H1 (cell line): ENCODE measurements at regions not wholly inside any gene's neighbourhood (a gene's known extent, or its start where the extent isn't known, plus 50 kb on each side); places are given as distances from the start of the nearest gene placed in this dataset.
A peak's percentile ranks its signal among the peaks of the same experiment; 100 is the strongest.

Experiments
- CTCF ChIA-PET: fragments of 300-600 bp; sonication (Branson Sonifier 250); formaldehyde crosslinking; loops from one replicate; lab custom pipeline; 2021; ENCODE audit not compliant: partially characterized antibody; lab: Charles Lee
- POLR2A ChIA-PET: fragments of 300-600 bp; sonication (Branson Sonifier 250); formaldehyde crosslinking; loops from one replicate; lab custom pipeline; 2021; ENCODE audit warnings: inconsistent platforms; ENCODE audit not compliant: partially characterized antibody; lab: Charles Lee
- DNase-seq, 2 experiments: peaks; one replicate each; pipeline versions ENCODE4 v3.0.0 to v3.0.0-alpha.2; 2010 to 2022; ENCODE audit warnings: low spot score in 2 of 2, low read depth in 1 of 2, mixed read lengths in 1 of 2
- FAIRE-seq: peaks from 2 replicates; lab custom pipeline; 2011; peaks lifted over from hg19 to GRCh38; lab: Jason Lieb, UNC
- H2AFZ ChIP-seq: 2 replicates; pipeline ENCODE4 v1.8.1; 2012; ENCODE audit warnings: low read length, inconsistent platforms
- H2AK5ac ChIP-seq: 2 replicates; pipeline ENCODE4 v1.6.1; 2013; ENCODE audit warnings: low read depth, low read length
- H2BK120ac ChIP-seq: replicated peaks from 2 replicates; pipeline ENCODE3; 2013; ENCODE audit warnings: low read depth, low read length, inconsistent platforms
- H2BK12ac ChIP-seq: 2 replicates; pipeline ENCODE4 v1.6.1; 2013; ENCODE audit warnings: low read depth, low read length
- H2BK15ac ChIP-seq: 2 replicates; pipeline ENCODE4 v1.6.1; 2013; ENCODE audit warnings: low read length
- H2BK20ac ChIP-seq: 2 replicates; pipeline ENCODE4 v1.6.1; 2013; ENCODE audit warnings: low read length
- H2BK5ac ChIP-seq: 2 replicates; pipeline ENCODE4 v1.6.1; 2013; ENCODE audit warnings: low read depth, low read length
- H3K14ac ChIP-seq: 2 replicates; pipeline ENCODE4 v1.6.1; 2013; ENCODE audit warnings: inconsistent platforms; ENCODE audit not compliant: insufficient read length
- H3K18ac ChIP-seq: 2 replicates; pipeline ENCODE4 v1.6.1; 2013; ENCODE audit warnings: low read length; ENCODE audit errors: extremely low read depth
- H3K23ac ChIP-seq: 2 replicates; pipeline ENCODE4 v1.6.1; 2013; ENCODE audit warnings: inconsistent platforms; ENCODE audit not compliant: insufficient read length
- H3K23me2 ChIP-seq: 2 replicates; pipeline ENCODE4 v1.6.1; 2013; ENCODE audit warnings: low read depth, low read length
- H3K27ac ChIP-seq: 2 replicates; pipeline ENCODE4 v1.6.1; 2011; ENCODE audit warnings: low read depth, low read length, inconsistent platforms
- H3K27me3 ChIP-seq, 4 experiments: replicated peaks in 1 of 4; 1 replicate in 1 of 4; 2 replicates in 3 of 4; pipeline versions ENCODE4 v1.6.1 to v1.8.1; 2011 to 2013; ENCODE audit warnings: low read length in 3 of 4, mild to moderate bottlenecking in 3 of 4, inconsistent platforms in 2 of 4, mixed read lengths in 2 of 4, moderate library complexity in 1 of 4; ENCODE audit not compliant: control insufficient read depth in 3 of 4, insufficient read depth in 3 of 4; ENCODE audit errors: extremely low read depth in 1 of 4
- H3K36me3 ChIP-seq, 4 experiments: 2 replicates each; pipeline versions ENCODE4 v1.6.1 to v1.8.1; 2011 to 2013; ENCODE audit warnings: mild to moderate bottlenecking in 4 of 4, low read length in 3 of 4, moderate library complexity in 2 of 4, control low read depth in 1 of 4, inconsistent platforms in 1 of 4; ENCODE audit not compliant: insufficient read depth in 4 of 4, control insufficient read depth in 2 of 4
- H3K4ac ChIP-seq: replicated peaks from 2 replicates; pipeline ENCODE3; 2013; ENCODE audit warnings: low read length, low read depth, mixed read lengths, inconsistent platforms; ENCODE audit not compliant: insufficient read length
- H3K4me1 ChIP-seq, 4 experiments: replicated peaks in 1 of 4; 1 replicate in 1 of 4; 2 replicates in 3 of 4; pipeline versions ENCODE4 v1.6.1 to v1.8.1; 2011 to 2013; ENCODE audit warnings: low read length in 3 of 4, inconsistent platforms in 2 of 4, mixed read lengths in 1 of 4; ENCODE audit not compliant: insufficient read depth in 4 of 4, control insufficient read depth in 3 of 4
- H3K4me2 ChIP-seq, 2 experiments: 2 replicates each; pipeline versions ENCODE4 v1.6.1 to v1.8.1; 2011 to 2013; ENCODE audit warnings: low read depth in 2 of 2, low read length in 2 of 2, control low read depth in 1 of 2, inconsistent platforms in 1 of 2, mild to moderate bottlenecking in 1 of 2; ENCODE audit not compliant: insufficient read depth in 1 of 2
- H3K4me3 ChIP-seq, 4 experiments: fragments of 200-600, 300-600 bp in 1 of 4; sonication (generic), shearing (Covaris generic), sonication (Bioruptor Twin) in 1 of 4; 2 replicates each; pipeline versions ENCODE4 v1.5.1 to v1.8.1; 2011 to 2016; ENCODE audit warnings: low read length in 4 of 4, low read depth in 3 of 4, control low read depth in 2 of 4, inconsistent platforms in 2 of 4, mild to moderate bottlenecking in 2 of 4, mixed read lengths in 1 of 4, moderate library complexity in 1 of 4; ENCODE audit not compliant: insufficient read depth in 2 of 4; ENCODE audit errors: extremely low read depth in 1 of 4
- H3K56ac ChIP-seq: replicated peaks from 2 replicates; pipeline ENCODE3; 2013; ENCODE audit warnings: low read depth, mild to moderate bottlenecking, mixed read lengths, low read length, inconsistent platforms; ENCODE audit not compliant: insufficient read length
- H3K79me1 ChIP-seq: 2 replicates; pipeline ENCODE4 v1.6.1; 2013; ENCODE audit warnings: low read depth, low read length, control low read depth
- H3K79me2 ChIP-seq, 2 experiments: 2 replicates each; pipeline versions ENCODE4 v1.6.1 to v1.8.1; 2012 to 2013; ENCODE audit warnings: low read length in 2 of 2, mild to moderate bottlenecking in 2 of 2, inconsistent platforms in 1 of 2; ENCODE audit not compliant: insufficient read depth in 2 of 2, control insufficient read depth in 1 of 2
- H3K9ac ChIP-seq, 4 experiments: replicated peaks in 1 of 4; 1 replicate in 1 of 4; 2 replicates in 3 of 4; pipeline versions ENCODE4 v1.6.1 to v1.8.1; 2011 to 2013; ENCODE audit warnings: low read depth in 3 of 4, low read length in 3 of 4, control low read depth in 2 of 4, mild to moderate bottlenecking in 2 of 4, moderate library complexity in 2 of 4, inconsistent platforms in 1 of 4; ENCODE audit errors: extremely low read depth in 1 of 4
- H3K9me3 ChIP-seq, 2 experiments: 2 replicates each; pipeline versions ENCODE4 v1.6.1 to v1.8.1; 2012 to 2013; ENCODE audit warnings: mild to moderate bottlenecking in 2 of 2, moderate library complexity in 2 of 2, control low read depth in 1 of 2, inconsistent platforms in 1 of 2, low read depth in 1 of 2, low read length in 1 of 2, mixed read lengths in 1 of 2; ENCODE audit not compliant: insufficient read depth in 2 of 2
- H4K20me1 ChIP-seq, 2 experiments: replicated peaks in 1 of 2; 2 replicates each; pipeline versions ENCODE3 to v1.8.1; 2011 to 2013; ENCODE audit warnings: inconsistent platforms in 2 of 2, low read length in 2 of 2, mild to moderate bottlenecking in 1 of 2; ENCODE audit not compliant: insufficient read depth in 2 of 2, control insufficient read depth in 1 of 2
- H4K5ac ChIP-seq: 2 replicates; pipeline ENCODE4 v1.6.1; 2013; ENCODE audit warnings: low read length, low read depth, mixed read lengths, inconsistent platforms; ENCODE audit not compliant: insufficient read length
- H4K8ac ChIP-seq: 2 replicates; pipeline ENCODE4 v1.8.0; 2013; ENCODE audit warnings: mild to moderate bottlenecking, moderate library complexity, low read length, inconsistent platforms; ENCODE audit not compliant: insufficient read depth; ENCODE audit errors: extremely low read depth
- H4K91ac ChIP-seq: replicated peaks from 2 replicates; pipeline ENCODE3; 2013; ENCODE audit warnings: low read length, mixed read lengths, inconsistent platforms; ENCODE audit not compliant: insufficient read length
- CBX8 ChIP-seq: fragments of 300-800, 300-1000 bp; sonication (generic); IDR thresholded peaks from 2 replicates; pipeline ENCODE4 v1.7.1; 2016; ENCODE audit warnings: low read depth, low read length, borderline replicate concordance
- CEBPB ChIP-seq: IDR thresholded peaks from 2 replicates; pipeline ENCODE4 v1.6.1; 2012; ENCODE audit warnings: low read depth, low read length
- HDAC2 ChIP-seq, 2 experiments: fragments of 300-600 bp in 1 of 2; sonication (generic) in 1 of 2; IDR thresholded peaks; 2 replicates each; pipeline ENCODE4 v1.6.1; 2011 to 2012; ENCODE audit warnings: low read depth in 2 of 2, low read length in 2 of 2, mild to moderate bottlenecking in 2 of 2, moderate library complexity in 2 of 2, borderline replicate concordance in 1 of 2, inconsistent platforms in 1 of 2
- POU5F1 ChIP-seq: IDR thresholded peaks from 2 replicates; pipeline ENCODE4 v1.6.1; 2011; ENCODE audit warnings: low read depth, mild to moderate bottlenecking, low read length, moderate library complexity
- RAD21 ChIP-seq, 2 experiments: IDR thresholded peaks in 1 of 2; conservative IDR thresholded peaks in 1 of 2; 2 replicates each; pipeline ENCODE4 v1.6.1; 2011; ENCODE audit warnings: low read depth in 2 of 2, low read length in 2 of 2, improper control_type of control experiment in 1 of 2, inconsistent platforms in 1 of 2, mild to moderate bottlenecking in 1 of 2, moderate library complexity in 1 of 2
- SIX5 ChIP-seq: IDR thresholded peaks from 2 replicates; pipeline ENCODE4 v1.6.1; 2011; ENCODE audit warnings: mild to moderate bottlenecking, low read depth, low read length
- TAF7 ChIP-seq: optimal IDR thresholded peaks from 2 replicates; pipeline ENCODE3; 2011; ENCODE audit warnings: low read depth, mild to moderate bottlenecking, inconsistent platforms, low read length, moderate library complexity, borderline replicate concordance
- WGBS, 2 experiments: shearing (Covaris generic) in 1 of 2; methylation state at CpG; one replicate each; pipeline versions ENCODE4 v1.1.6 to v1.1.7; 2013 to 2015; ENCODE audit warnings: low lambda C conversion rate in 2 of 2, mixed read lengths in 2 of 2, inconsistent platforms in 1 of 2, low coverage in 1 of 2, missing lambda C conversion rate in 1 of 2; ENCODE audit not compliant: insufficient replicate concordance in 2 of 2, insufficient coverage in 1 of 2, insufficient read length in 1 of 2; ENCODE audit errors: extremely low coverage in 1 of 2, missing lambda C conversion rate in 1 of 2; 5-methylcytosine and 5-hydroxymethylcytosine counted together
- TF ChIP-seq, protein P1 (sequence below): IDR thresholded peaks from 2 replicates; pipeline ENCODE4 v1.6.1; 2012; ENCODE audit warnings: inconsistent platforms

- no peak overlapping the region for H2BK5ac ChIP-seq
- H3K27me3 ChIP-seq = no peaks in the 10 kb centered on the region
- H2BK15ac ChIP-seq = no peak overlapping the region
- no peak for FAIRE-seq
- 0 out of 2 replicates have a peak overlapping the region, but pooled peaks have one; percentile 2 for H2BK12ac ChIP-seq
- TF ChIP-seq RAD21 (IDR thresholded peaks at IDR 0.05 in 1 of 2, conservative IDR thresholded peaks at IDR 0.05 in 1 of 2; ENCODE audit: low read depth in 2 of 2, low read length in 2 of 2) = no peak
- no peak for TF ChIP-seq POU5F1
- no peak for TF ChIP-seq TAF7
- TF ChIP-seq, protein P1, sequence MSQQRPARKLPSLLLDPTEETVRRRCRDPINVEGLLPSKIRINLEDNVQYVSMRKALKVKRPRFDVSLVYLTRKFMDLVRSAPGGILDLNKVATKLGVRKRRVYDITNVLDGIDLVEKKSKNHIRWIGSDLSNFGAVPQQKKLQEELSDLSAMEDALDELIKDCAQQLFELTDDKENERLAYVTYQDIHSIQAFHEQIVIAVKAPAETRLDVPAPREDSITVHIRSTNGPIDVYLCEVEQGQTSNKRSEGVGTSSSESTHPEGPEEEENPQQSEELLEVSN = no peak
- peak; percentile 65 for TF ChIP-seq SIX5
- TF ChIP-seq CBX8 = no peak
- no peak for TF ChIP-seq CEBPB
- TF ChIP-seq HDAC2 (IDR thresholded peaks at IDR 0.05; ENCODE audit: borderline replicate concordance in 1 of 2, low read depth in 2 of 2, low read length in 2 of 2) = no peak
- no peaks in the 10 kb centered on the region for H4K20me1 ChIP-seq
- H3K4me1 ChIP-seq = peaks cover 0 to 3% (median 0%) of the 10 kb centered on the region in 4 experiments; a peak in 3 of 7 replicates
- no peak overlapping the region for H3K14ac ChIP-seq
- no peaks in the 10 kb centered on the region for H3K9me3 ChIP-seq
- no peak overlapping the region for H3K4me2 ChIP-seq
- peak overlapping the region; percentile 32; the same call in 1 of the 2 replicates for H3K18ac ChIP-seq
- 0 out of 2 replicates have a peak overlapping the region, but pooled peaks have one; percentile 48 for H2BK20ac ChIP-seq
- no peaks in the 10 kb centered on the region for H3K36me3 ChIP-seq
- H3K27ac ChIP-seq = no peak overlapping the region
- no peak for DNase-seq
- ChIA-PET CTCF (interaction anchor here (0.8 to 9.4 kb wide), 23 partner anchors 11 to 295 kb away, joined by 3 to 217 read pairs (median 5); no protein-coding TSS in a partner anchor), POLR2A (interaction anchor here (1.2 kb wide), 1 partner anchor 12 kb away, joined by 3 read pairs; no protein-coding TSS in a partner anchor)
- H3K79me2 ChIP-seq = no peaks in the 10 kb centered on the region
- H2BK120ac ChIP-seq = no peak overlapping the region
- H4K5ac ChIP-seq = no peak overlapping the region
- no peak overlapping the region for H4K8ac ChIP-seq
- H3K23ac ChIP-seq = no peak overlapping the region
- H4K91ac ChIP-seq = no peak overlapping the region
- H3K79me1 ChIP-seq = no peaks in the 10 kb centered on the region
- H2AK5ac ChIP-seq = no peak overlapping the region
- H3K4me3 ChIP-seq = no peak overlapping the region
- no peak overlapping the region for H2AFZ ChIP-seq
- H3K9ac ChIP-seq = no peak overlapping the region; a peak in 1 of 7 replicates
- no peak overlapping the region for H3K56ac ChIP-seq
- H3K4ac ChIP-seq = no peak overlapping the region
- WGBS, 2 experiments = 83% methylated on average over 10 of the region's 10 CpGs; no CpG with 5 or more reads in 1 of the 2 experiments
- H3K23me2 ChIP-seq = no peaks in the 10 kb centered on the region
Observed at GRCh38 chr2:42944779-42945415, 152.5 kb upstream of the HAAO start.
